ENCODE measurements at regions not wholly inside any gene's neighbourhood (a gene's known extent, or its start where the extent isn't known, plus 50 kb on each side); places are given as distances from the start of the nearest gene placed in this dataset.

- DNase-seq (ENCODE audit: low read depth): no peak
- TF ChIP-seq MYC (IDR thresholded peaks at IDR 0.05; ENCODE audit: low read depth, low read length) (no peak), POLR2A (IDR thresholded peaks at IDR 0.05; ENCODE audit: extremely low read depth, insufficient read length) (no peak)
- TF ChIP-seq, protein P1, sequence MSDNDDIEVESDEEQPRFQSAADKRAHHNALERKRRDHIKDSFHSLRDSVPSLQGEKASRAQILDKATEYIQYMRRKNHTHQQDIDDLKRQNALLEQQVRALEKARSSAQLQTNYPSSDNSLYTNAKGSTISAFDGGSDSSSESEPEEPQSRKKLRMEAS (IDR thresholded peaks at IDR 0.05; ENCODE audit: low read depth, low read length): no peak
- TF ChIP-seq, protein P2, sequence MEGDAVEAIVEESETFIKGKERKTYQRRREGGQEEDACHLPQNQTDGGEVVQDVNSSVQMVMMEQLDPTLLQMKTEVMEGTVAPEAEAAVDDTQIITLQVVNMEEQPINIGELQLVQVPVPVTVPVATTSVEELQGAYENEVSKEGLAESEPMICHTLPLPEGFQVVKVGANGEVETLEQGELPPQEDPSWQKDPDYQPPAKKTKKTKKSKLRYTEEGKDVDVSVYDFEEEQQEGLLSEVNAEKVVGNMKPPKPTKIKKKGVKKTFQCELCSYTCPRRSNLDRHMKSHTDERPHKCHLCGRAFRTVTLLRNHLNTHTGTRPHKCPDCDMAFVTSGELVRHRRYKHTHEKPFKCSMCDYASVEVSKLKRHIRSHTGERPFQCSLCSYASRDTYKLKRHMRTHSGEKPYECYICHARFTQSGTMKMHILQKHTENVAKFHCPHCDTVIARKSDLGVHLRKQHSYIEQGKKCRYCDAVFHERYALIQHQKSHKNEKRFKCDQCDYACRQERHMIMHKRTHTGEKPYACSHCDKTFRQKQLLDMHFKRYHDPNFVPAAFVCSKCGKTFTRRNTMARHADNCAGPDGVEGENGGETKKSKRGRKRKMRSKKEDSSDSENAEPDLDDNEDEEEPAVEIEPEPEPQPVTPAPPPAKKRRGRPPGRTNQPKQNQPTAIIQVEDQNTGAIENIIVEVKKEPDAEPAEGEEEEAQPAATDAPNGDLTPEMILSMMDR (IDR thresholded peaks at IDR 0.05; ENCODE audit: low read depth, low read length): no peak
- H3K4me3 ChIP-seq (ENCODE audit: low read depth, low read length): no peak overlapping the region
Observed at GRCh38 chr9:83182071-83182470, 119.1 kb upstream of the RASEF start.

DNA sequence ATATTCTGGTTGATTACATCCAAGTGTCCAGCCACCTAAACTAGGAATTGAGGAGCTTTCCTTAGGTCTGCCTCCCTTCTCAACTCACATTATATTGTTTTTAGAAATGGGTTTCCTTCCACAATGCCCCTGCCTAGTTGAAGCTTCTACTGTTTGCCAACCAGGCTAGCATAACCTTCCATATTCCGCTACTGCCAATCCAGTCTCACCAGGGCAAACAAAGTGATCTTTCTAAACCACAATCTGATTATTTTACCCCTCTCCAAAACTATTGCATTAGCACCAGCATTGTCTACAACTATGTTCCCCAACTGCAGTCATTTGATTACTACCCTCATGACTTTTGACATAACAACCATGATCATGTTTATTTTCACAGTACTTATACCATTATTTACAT lies 115.8 kb upstream of the RASEF start:
- no peak overlapping the region for H3K4me3 ChIP-seq (ENCODE audit: low read depth, low read length)
- DNase-seq (ENCODE audit: low read depth): no peak
- TF ChIP-seq MYC (IDR thresholded peaks at IDR 0.05; ENCODE audit: low read depth, low read length): no peak
- TF ChIP-seq, protein P2 (IDR thresholded peaks at IDR 0.05; ENCODE audit: low read depth, low read length): no peak
- no peak for TF ChIP-seq POLR2A (IDR thresholded peaks at IDR 0.05; ENCODE audit: extremely low read depth, insufficient read length)
- TF ChIP-seq, protein P1 (IDR thresholded peaks at IDR 0.05; ENCODE audit: low read depth, low read length): no peak

DNA sequence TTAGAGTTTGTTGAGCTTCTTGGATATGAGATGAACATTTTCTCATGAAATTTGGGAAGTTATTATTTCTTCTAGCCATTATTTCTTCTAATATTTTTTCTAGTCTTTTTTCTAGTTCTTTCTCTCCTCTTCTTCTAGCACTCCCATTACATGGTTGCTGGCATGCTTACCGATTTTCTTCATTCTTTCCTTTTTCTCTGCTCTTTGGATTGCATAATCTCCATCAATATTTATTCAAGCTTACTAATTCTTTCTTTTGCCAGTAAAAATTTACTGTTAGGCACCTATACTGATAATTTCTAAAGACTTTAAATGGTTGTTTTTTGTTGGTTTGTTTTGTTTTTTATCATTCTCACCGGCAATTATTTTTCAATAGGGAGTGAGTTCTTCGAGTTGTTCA lies 114.8 kb upstream of the RASEF start:
- TF ChIP-seq POLR2A (IDR thresholded peaks at IDR 0.05; ENCODE audit: extremely low read depth, insufficient read length): no peak
- TF ChIP-seq, protein P1 (IDR thresholded peaks at IDR 0.05; ENCODE audit: low read depth, low read length): no peak
- no peak for TF ChIP-seq MYC (IDR thresholded peaks at IDR 0.05; ENCODE audit: low read depth, low read length)
- TF ChIP-seq, protein P2 (IDR thresholded peaks at IDR 0.05; ENCODE audit: low read depth, low read length): no peak
- DNase-seq (ENCODE audit: low read depth): no peak
- no peak overlapping the region for H3K4me3 ChIP-seq (ENCODE audit: low read depth, low read length)

GRCh38 chr9:83167126-83167525 lies 104.2 kb upstream of the RASEF start:
- TF ChIP-seq, protein P1 (IDR thresholded peaks at IDR 0.05; ENCODE audit: low read depth, low read length): no peak
- TF ChIP-seq MYC (IDR thresholded peaks at IDR 0.05; ENCODE audit: low read depth, low read length): no peak
- TF ChIP-seq POLR2A (IDR thresholded peaks at IDR 0.05; ENCODE audit: extremely low read depth, insufficient read length): no peak
- TF ChIP-seq, protein P2 (IDR thresholded peaks at IDR 0.05; ENCODE audit: low read depth, low read length): no peak
- no peak overlapping the region for H3K4me3 ChIP-seq (ENCODE audit: low read depth, low read length)
- no peak for DNase-seq (ENCODE audit: low read depth)

DNA sequence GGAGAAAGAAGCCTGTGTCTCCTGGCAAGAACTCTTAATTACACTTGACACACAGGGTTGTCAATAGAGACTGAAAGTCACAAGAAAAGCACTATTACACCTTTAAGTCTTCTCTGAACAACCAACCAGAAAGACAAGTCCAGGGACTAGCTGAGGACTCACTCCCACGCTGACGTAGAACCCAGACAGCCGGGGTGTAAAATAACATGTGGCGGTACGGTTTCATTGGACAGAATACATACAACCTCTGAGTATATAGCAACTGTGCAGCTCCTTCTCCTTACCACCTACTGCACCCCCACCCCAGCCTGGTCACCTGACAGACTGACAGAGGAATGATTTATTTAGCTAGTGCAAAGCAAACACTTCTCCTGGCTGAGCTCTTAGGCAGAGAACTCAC lies 103.4 kb upstream of the RASEF start:
- no peak overlapping the region for H3K4me3 ChIP-seq (ENCODE audit: low read depth, low read length)
- DNase-seq (ENCODE audit: low read depth): no peak
- TF ChIP-seq MYC (IDR thresholded peaks at IDR 0.05; ENCODE audit: low read depth, low read length) (no peak), POLR2A (IDR thresholded peaks at IDR 0.05; ENCODE audit: extremely low read depth, insufficient read length) (no peak)
- TF ChIP-seq, protein P1 (IDR thresholded peaks at IDR 0.05; ENCODE audit: low read depth, low read length): no peak
- TF ChIP-seq, protein P2 (IDR thresholded peaks at IDR 0.05; ENCODE audit: low read depth, low read length): no peak

- TF ChIP-seq POLR2A (IDR thresholded peaks at IDR 0.05; ENCODE audit: extremely low read depth, insufficient read length) (no peak), MYC (IDR thresholded peaks at IDR 0.05; ENCODE audit: low read depth, low read length) (no peak)
- TF ChIP-seq, protein P2 (IDR thresholded peaks at IDR 0.05; ENCODE audit: low read depth, low read length): no peak
- TF ChIP-seq, protein P1 (IDR thresholded peaks at IDR 0.05; ENCODE audit: low read depth, low read length): no peak
- H3K4me3 ChIP-seq (ENCODE audit: low read depth, low read length): no peak overlapping the region
- DNase-seq (ENCODE audit: low read depth): no peak
Observed at GRCh38 chr9:83155733-83156132, 92.8 kb upstream of the RASEF start.

All from NB4 (cell line).